DMS153 treated with DMSO at 0.1 percent for 48 hours (cell line): ENCODE measurements at regions not wholly inside any gene's neighbourhood (a gene's known extent, or its start where the extent isn't known, plus 50 kb on each side); places are given as distances from the start of the nearest gene placed in this dataset.

Experiments
- DNase-seq: peaks from one replicate; lab custom pipeline; 2025; ENCODE audit not compliant: unreplicated experiment; lab: John Stamatoyannopoulos, UW

DNA sequence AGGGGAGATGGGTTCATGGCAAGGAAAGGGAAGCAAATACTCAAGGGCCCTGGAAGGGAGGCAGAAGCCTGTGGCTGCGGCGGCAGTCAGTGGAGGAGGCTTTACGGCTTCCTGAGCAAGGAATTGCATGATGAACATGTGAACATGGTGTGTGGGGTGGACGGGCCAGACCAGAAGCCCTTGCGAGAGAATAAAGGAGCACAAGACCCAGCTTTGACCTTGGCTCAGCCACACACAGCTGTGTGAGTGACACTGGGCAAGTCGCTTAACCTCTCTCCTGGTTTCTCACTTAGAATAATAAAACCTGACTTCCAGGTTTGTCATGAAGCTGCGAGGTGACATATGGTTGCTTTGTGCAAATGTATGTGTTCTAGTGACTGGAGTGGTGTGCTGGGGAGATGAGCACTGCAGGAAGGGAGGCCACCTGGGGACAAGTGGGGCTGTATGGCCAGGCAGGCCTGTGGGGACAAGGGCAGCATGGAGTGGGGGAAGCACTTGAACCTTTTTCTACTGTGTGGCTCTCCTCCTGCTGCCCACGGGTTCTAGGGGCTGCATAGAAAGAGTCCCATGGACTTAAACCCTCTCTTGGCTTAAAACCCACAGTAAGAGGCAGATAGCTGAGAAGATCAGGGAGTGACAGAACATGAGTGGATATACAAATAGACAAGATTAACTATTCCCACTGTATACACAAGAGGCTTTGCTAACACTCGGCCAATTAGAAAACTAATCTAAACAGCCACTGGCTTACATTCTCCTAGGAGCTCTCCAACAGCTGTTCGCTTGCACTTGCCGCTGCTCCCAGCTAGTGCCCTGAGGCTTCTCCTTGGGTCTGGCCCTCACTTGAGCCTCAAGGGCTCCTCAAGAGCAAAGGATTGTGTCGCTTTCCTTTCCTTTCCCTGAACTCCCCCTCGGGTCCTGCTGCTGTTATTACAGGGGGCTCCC, 67.3 kb upstream of the CDON start:
- no peak for DNase-seq

DNA sequence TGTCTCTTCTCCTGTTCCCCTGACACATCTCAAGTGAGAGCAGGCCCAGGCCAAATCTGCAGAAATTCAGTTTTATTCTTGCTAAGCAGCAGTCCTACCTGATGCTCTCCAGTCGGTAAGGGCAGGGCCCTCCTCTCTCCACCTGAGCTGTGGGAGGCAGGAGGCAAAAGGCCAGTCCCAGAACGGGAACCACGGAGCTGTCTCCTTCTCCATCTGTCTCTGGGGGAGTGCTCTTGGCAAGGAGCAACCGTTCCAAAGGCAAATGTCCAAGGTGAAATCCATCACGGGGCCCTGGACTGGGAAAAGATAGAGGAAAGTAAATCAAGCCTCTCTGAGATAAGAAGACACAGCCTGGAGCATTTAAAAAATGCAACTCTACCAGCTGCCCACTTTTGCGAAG, 65.2 kb upstream of the CDON start:
- no peak for DNase-seq

DNA sequence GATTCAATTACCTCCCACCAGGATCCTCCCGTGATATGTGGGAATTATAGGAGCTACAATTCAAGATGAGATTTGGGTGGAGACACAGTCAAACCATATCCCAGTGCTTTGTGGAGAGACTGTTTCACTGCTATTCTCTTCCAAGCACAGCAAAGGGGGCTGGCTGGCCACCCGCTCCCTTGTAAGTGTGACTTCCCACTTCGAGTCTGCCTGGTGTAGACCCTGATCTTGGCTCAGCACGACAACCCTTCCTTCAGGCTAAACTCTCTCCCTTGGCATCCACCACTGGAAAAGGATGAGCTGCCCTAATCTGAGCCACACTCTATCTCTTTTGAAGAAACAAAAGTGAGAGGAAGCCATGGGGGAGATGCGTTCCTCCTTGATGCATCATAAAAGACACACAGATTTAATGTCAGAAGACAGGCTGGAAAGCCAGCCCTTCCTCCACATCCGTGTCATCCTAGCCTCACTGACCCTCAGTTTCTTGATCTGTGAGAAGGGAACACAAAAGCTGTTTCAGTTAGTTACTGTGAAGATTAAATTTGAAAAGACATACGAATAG, 64.7 kb upstream of the CDON start:
- no peak for DNase-seq

DNA sequence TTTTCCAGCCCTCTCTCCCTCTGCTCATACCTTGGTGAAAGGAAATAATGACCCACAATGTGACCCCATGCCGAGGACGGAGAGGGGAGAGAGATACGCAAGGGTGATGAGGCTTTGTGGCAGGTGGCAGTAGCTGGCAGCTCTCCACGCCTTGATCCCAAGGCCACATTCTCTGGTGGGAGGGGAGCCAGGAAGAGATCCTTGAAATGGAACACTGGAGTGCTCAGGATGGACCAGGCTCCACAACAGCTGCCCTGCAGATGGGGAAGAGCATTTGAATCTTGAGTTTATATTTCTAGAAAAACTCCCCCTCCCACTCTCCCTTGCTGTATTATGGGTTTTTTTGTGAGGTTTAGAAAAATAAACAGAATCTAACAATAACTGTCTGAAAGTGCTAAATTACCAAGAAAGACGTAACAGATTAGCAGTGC, 61.6 kb upstream of the CDON start:
- no peak for DNase-seq

DNA sequence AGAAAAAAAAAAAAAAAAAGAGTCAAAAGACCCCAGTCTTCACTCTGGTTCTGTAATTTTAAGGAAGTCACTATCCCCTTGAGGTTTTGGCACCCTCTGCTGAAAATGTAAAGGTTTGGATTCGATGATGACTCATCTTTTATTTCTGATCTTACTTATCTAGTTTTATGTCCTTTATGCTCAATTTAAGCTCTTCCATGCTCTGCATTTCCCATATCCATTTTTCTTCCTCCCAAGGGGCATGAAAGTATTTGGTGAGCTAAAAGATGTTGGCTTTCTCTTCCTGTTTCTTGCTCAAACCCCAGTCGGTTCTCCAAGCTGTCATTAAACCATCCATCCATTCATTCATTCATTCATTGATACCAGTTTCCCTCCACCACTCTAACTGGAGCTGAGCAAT, 61.0 kb upstream of the CDON start:
- DNase-seq, result no peak

DNA sequence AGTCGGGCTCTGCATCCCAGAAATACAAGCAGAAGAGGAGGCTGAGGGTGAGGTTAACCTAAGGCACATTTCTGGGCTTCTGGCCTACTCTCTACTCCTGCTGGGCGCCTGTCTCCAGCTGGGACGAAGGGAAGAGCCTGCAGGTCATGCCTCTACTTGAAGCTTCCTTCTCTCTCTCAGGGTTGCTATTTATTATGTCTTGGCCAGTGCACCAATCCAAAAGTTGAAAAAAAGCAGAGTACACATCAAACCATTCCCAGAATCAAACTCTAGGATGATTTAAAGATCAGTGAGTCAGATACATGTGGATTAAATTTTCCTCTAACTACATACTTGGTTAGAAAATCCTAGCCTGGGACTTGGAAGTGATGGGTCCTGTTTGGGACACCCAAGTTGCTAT, 60.2 kb upstream of the CDON start:
- no peak for DNase-seq

DNA sequence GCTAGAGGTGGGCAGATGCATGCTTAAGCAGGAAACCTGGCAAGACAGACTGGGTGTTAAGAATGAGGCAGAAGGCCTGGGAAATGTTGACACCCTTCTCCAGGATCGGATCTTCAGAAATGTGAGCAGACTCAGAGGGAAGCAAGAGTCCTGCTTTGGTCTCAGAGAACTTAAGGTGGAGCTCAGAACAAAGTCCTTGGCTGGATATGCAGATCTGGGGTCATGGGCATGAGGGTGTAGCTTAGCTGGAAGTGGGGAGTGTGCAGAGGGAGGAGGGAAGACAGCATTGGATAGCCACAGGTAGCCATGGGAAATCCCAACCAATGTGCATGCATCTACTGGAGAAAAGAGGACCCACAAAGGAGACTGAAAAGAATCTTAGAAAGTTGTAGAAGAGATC, 58.6 kb upstream of the CDON start:
- no peak for DNase-seq

DNA sequence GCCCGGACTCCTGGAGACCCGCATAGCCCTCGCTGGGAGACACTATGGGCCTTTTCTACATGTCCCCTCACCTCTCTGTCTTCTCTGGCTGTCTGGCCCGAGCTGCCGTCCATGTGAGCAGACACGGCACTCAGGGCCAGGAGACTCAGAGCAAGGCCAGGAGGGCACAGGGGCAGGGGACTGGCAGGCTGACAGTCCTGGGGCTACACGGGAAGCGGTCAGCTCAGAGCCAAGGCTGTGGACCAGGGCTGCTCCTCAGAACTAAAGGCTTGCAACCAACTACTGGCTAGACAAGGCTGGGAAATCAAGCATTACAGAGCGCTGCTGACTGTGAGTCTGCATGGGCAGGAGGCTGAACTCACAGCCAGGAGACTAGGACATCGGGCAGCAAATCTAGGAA, 56.1 kb upstream of the CDON start:
- no peak for DNase-seq

DNA sequence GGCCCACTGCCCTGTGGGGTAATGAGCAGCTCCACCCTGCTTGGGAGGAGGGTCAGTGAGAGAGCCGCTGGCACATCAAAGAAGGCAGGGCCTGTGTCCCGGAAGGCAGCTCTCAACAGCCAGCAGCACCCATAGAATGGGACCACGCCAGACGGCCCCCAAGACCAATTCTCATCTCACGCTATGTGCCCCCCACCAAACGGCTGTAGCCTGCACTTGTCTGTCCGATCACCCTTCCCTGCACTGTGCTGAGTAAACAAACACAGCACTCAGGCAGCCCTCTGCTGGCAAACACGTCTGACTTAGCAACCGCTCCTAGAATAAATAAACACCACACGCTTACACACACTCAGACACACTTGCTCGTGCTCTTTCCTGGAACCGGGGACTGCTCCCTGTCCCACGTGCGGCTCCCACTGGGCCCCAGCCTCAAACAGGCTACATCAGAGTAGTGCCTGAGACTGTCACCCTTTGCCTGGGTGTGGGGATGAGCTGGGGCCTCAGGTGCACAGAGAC, 53.2 kb upstream of the CDON start:
- peak; percentile 87 for DNase-seq

DNA sequence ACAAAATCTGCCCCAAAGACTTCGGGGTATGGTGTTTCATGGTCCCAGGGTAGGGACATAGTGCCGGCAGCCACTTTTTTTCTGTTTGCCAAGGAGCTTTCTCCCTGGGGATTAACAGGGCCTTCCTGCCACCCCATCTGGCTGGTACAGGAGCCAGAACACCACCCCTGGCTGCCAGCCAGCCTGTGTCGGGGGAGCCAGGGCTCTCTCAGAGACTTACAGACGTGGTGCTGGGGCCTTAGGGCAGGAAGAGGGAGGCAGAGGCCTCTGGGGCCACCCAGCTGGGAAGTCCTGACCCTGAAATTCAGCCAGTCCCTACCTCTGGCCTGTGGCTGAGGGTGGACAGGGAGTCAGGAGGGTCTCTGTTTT, 52.4 kb upstream of the CDON start:
- DNase-seq, result peak; percentile 87

DNA sequence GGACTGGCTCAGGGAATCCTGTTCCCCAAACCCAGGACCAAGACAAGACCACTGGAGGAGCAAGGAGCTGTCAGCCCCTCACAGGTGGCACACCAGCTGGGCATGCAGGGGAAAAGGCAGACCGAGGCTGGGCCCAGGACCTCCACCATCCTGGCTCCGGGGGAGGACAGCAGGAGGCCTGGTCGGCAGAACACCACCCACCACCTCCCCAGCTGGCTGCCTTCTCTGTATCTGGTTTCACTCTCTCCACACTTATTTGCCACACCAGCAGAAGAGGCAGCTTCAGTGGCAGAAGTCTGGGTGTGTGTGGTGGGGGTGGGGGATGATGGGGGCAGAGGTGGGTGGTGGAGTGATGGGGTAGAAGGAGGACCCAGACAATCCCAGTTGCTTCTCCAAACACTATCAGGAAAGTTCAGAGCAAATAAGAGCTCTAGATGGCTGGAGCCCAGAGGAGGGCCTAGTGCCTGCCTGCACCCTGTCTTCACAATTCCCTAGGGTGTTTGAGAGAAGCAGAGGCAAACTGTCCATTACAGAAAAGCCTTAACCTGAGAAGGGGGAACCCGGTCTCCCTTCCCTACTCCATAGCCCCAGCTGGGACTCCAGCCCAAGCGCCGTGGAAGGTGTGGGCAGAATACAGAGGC, 51.9 kb upstream of the CDON start:
- peak; percentile 80 for DNase-seq

DNA sequence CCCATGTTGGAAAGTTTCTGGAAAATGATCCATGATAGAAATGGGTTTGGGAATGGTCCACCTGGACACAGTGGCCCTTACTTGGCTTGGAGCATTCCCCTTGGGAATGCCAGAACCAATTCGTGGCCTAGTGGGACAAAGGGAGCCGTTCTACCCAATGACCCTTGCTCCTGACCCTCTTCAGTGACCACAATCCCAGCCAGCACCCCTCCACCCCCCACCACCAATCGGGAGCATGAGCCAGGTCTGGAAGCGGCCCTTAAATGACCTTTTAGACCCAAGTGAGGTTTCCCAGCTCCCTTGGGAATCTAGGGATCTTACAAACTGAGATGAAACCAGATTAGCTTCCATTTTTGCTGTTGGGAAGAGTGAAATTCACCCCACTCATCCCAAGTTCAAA, 51.3 kb upstream of the CDON start:
- DNase-seq, result no peak

DNA sequence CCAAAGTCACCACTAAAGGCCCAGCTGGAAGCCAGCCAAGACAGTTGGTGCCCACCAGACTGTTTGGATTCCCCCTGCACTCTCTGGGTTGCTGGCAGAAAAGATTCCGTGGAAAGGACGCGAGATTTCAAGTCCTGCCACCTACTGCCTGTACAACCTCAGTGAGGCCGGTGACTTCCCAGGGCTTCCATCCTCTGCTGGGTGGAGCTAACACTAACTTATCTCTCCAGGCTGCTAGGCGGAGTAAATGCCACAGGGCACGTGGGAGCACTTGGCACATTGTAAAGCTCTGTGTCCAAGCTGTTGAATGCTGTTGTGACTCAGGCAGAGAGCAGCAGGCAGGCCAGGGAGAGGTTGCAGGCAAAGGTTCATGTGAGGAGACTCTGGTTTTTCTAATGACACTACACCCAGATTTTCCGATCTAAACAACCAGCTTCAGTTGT, 50.9 kb upstream of the CDON start:
- DNase-seq, result peak; percentile 93

DNA sequence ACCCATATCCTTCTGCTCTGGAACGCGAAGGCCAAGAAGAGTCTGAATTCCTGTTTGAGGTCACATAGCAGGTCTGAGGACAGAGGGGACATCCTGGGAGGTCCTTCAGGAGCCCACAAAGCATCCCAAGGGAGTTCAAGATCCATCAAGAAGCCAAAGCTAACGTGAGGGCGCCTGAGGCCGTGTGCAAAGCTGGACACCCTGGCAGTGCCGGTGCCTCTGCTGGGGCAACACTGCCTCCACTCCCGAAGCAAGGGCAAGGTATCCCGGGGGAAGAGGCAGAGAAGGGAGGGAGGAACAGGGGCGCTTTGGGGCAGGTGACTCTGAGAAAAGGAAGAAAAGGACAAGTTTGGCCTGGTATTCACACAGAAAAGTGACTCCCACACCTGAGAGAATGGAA, 50.3 kb upstream of the CDON start:
- no peak for DNase-seq

DNA sequence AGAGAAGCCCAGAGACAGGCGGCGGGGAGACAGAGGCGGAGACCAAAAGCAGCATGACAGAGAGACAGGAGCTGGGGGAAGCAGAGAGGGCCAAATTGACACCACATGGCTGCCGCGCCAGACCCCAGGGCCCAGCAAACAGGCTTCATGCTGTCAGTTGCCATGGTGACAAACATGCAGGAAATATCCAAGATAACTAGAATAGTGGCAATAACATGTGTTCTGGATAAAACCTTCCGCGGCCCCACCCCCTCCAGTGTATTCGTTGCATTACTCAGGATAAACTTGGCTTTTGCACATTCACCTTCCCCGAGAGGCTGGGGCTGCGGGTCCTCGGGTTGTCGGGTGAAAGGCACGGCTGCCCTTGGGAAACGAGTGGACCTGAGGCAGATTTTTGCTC, 49.9 kb upstream of the CDON start:
- no peak for DNase-seq
